GM19468 (cell line): ENCODE measurements at regions not wholly inside any gene's neighbourhood (a gene's known extent, or its start where the extent isn't known, plus 50 kb on each side); places are given as distances from the start of the nearest gene placed in this dataset.

Experiments used
- ATAC-seq: cut with Tn5 transposase; IDR thresholded peaks from one replicate; pipeline ENCODE4 v1.9.1; 2021; ENCODE audit warnings: mild to moderate bottlenecking, moderate library complexity, moderate number of reproducible peaks; ENCODE audit not compliant: unreplicated experiment; ENCODE audit errors: extremely low read depth

GRCh38 chr11:116698080-116698479, 74.7 kb downstream of the BUD13 start:
- no peak for ATAC-seq

DNA sequence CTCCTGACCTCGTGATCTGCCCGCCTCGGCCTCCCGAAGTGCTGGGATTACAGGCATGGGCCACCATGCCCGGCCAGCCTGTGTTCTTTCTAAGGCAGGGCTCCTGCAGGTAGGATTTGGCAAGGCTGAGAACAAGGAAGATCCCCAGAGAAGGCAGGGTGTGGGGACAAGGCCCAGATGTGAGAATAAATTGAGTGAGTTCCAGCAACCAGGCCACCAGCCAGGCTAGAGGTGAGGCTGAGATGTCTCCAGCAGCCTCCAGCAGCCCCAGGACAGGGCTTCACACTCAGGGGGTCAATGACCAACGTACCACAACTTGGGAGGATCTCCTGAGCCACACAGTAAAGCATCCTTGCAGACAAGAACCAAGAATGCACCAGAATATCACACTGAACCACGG, 75.1 kb downstream of the BUD13 start:
- no peak for ATAC-seq

GRCh38 chr11:116697011-116697410, 75.8 kb downstream of the BUD13 start:
- no peak for ATAC-seq

- ATAC-seq, result no peak
Measured at GRCh38 chr11:116696381-116696941, 76.3 kb downstream of the BUD13 start.

GRCh38 chr11:116695657-116696254, 77.0 kb downstream of the BUD13 start:
- no peak for ATAC-seq

GRCh38 chr11:116694815-116695590, 77.8 kb downstream of the BUD13 start:
- no peak for ATAC-seq

- ATAC-seq, result no peak
Measured at GRCh38 chr11:116694349-116694725, 78.5 kb downstream of the BUD13 start.

GRCh38 chr11:116693593-116694348, 79.0 kb downstream of the BUD13 start:
- ATAC-seq, result no peak

DNA sequence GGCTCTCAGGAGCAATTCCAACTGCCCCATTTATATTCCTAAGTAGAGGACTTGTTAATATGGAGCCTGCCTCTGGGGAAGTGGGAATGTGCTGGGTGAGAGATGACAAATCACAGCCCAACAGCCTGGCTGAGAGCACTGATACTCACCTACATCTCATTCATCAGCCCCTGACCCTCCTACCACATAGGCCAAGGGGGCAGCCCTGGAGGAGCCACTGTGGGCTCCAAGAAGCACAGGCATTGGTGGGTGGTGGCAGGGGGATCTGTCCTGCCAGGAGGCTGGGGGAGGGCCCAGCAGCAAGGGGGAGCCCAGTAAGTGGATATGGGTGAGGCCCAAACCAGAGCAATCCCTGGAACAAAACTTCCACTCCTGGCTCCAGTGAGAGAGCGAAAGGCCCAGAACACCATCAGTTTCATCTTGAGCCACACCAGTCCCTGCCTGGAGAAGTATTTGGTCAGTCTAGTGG, 79.7 kb downstream of the BUD13 start:
- ATAC-seq, result no peak

DNA sequence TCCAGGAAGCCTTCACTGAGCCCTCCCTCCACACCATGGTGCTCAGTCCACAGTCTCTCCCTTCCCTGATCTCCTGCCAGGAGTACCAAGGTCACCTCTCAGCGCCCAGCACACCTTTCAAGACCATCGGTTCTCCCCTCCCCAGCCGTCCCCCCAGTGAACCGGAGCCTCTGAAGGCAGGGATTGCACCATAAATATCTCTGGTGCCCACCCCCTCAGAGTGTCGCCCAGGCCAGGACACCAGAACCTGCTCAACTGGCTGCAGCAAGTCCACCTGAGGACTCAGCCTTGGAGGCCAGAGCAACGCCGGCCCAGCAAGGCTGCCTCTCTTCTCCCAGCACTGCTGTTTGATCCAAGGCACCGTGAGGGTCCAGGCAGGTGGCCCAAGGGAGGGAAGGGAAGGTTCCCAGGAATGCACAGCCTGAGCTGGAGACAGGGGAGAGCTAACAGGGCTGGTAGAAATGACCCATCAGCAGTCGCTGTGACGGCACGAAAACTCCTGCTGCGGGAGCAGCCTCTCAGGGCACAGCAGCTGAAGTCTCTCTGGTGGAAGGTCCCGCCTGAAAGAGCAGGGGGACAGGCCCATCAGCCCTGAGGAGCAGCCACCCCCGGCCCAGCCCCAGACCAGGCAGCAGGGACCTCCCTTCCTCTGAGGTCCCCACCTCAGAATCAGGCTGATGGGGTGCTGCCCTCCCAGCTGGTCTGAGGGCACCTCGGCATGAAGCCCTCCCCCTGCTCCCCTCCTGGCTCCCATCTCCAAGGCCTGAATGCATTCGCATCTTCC, 80.3 kb downstream of the BUD13 start:
- no peak for ATAC-seq

DNA sequence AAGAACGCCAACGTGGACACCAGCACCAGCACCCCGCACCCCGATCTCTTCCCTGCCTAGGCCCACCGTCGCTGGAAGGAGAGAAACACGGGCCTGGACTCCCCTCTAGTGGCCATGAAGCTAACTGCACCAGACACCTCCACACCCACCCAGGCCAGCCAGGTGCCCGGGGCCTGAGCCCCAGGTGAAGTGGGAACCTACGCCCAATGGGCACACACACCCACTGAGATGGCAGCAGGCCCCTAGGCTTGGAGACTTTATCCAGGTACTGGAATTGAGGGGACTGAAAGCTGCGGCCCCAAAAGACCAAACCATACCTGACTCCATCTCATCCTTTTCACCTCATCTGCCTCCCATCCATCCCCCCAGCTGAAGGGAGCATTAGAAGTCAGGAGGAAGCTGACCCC, 81.0 kb downstream of the BUD13 start:
- no peak for ATAC-seq

DNA sequence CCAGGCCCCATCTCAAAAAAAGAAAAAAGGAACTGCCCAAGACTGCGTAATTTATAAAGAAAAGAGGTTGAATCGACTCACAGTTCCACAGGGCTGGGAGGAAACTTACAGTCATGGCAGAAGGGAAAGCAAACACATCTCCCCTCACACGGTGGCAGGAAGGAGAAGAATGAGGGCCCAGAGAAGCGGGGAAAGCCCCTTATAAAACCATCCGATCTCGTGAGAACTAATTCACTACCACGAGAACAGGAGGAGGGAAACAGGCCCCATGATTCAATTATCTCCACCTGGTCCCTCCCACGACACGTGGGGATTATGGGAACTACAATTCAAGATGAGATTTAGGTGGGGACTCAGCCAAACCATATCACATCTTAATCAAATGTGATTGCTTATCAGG, 82.2 kb downstream of the BUD13 start:
- ATAC-seq, result no peak

DNA sequence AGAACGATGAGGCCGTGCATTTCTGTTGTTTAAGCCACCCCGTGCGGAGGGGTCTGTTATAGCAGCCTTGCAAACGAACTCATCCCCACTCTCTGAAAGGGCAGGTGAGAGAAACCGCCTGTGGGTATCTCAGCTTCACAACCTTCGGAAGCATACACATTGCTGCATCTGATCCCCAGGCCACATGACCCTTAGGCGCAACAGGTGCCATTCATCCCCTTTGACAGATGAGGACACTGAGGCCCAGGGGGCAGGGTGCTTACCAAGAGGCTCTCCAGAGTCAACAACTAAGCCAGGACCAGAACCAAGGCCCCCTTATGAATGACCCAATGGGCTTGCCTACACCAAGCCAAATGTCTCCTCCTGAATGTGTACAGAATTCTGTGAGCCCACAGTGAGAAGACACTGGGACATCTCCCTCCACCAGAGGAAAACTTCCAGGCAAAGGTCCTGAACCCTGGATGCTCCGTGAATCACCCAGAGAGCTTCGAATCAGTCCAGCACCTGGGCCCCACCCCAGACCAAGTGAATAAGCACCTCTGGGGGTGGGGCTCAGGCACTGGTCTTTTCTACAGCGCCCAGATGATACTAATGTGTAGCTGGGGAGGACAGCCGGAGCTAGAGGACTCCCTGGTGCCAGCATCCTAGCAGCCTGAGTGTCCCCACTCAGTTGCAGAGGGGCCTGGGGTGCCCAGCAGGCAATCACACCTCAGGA, 83.2 kb downstream of the BUD13 start:
- ATAC-seq, result no peak

- ATAC-seq, result no peak
Measured at GRCh38 chr11:116688202-116688540, 84.6 kb downstream of the BUD13 start.

DNA sequence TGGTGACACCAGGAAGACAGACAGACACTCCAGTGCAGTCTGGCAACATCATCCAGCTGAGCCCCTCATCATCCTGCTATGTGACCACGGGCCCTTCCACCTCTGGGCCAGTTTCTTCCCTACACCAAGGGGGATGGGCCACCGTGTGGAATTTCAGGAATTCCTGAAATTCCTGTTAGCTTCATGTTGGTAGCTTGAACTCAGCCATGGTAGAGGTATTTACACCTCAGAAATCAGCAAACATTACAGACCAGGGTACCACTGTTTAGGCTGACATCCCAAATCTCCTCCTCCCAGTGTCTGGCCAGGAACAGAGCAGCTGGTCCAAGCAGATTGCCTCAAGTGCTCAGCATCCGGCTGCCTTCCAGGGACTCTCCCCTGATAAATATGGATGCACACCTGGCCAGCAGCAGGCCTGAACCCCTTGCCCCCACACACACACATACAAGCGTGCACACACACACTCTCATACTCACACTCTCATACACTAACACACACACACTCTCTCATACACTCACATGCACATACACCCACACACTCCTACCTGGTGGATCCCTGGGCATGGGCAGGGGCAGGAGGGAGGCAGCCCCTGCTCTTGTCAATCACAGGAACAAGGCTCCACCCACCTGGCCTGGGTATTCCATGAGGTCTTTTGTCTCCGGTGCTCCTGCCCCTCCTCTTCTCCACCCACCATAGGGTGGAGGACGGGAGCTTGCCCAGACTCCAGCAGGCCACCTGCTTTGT, 85.2 kb downstream of the BUD13 start:
- ATAC-seq, result no peak

DNA sequence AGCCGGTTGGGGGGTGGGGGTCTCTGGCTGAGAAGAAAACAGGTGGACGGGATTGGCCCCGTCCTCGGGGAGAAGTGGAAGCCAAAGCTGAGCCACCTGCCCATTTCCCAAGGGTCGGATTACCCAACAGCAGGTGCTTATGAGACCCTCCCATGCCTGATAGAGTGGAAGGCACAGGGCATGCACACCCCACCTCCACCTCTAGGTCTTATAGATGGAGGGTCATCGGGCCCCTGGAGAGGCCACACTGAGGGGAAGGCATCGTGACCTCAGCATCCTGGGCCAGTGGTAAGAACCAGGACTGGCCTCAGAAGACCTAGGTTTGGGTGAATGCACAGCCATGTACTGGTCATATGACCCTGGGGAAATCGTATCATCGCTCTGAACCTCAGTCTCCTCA, 85.9 kb downstream of the BUD13 start:
- ATAC-seq, result no peak

DNA sequence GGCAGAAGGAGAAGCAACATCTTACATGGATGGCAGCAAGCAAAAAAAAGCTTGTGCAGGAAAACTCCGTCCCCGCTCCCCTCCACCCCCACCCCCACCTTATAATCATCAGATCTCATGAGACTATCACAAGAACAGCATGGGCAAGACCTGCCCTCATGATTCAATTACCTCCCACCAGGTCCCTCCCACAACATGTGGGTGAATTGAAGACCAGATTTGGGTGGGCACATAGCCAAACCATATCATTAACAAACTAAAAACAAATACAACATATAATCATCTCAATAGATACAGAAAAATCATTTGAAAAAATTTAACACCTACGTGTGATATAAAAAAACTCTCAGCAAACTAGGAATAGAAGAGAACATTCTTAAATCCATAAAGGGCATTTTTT, 88.8 kb downstream of the BUD13 start:
- ATAC-seq, result no peak

DNA sequence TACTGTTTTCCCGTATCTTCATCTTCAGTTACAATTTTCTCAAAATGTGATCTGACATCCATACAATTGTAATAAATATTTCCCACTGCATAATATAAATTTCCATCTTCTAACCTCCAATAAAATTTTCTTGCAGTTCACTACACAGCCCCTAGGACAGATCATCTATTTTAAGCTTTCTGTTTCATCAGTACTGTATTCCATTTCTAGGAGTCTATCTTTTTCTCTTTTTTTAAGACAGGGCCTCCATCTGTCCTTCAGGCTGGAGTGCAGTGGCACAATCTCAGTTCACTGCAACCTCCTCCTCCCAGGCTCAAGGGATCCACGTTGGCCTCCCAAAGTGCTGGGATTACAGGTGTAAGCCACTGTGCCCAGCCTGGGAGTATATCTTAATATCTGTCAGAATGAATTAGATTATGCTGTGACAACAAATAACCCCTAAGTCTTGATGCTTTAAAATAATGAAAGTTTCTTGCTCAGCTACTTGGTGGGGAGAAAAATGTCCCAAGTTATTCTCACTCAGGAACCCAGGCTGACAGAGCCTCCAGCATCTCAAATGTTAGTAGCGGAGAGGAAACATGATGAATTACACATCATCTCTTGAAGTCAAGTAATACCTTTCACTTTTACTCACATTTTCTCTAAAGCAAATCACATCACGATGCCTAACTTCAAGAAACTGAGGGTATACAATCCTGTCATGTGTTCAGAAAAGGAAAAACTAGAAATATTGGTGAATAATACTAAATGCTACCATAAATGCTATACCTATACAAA, 92.2 kb downstream of the BUD13 start:
- ATAC-seq, result no peak
